ENCODE measurements at regions not wholly inside any gene's neighbourhood (a gene's known extent, or its start where the extent isn't known, plus 50 kb on each side); places are given as distances from the start of the nearest gene placed in this dataset.
A peak's percentile ranks its signal among the peaks of the same experiment; 100 is the strongest.

DNA sequence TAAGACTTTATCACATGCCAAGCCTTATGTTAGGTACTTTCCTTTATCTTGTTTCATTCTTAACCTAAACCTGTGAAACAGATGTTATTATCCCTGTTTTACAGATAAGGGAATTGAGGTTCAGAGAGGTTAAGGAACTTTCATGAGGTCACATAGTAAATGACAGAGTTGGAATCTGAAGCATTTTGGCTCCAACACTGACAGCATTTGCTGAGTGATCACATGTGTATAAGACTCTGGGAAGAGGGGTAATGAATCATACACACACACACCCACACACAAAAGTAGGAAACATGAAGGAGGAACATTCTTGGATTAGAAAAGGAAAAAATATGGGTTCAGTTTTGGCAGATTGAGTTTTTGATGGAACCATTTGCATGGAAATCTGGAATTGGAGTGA, 212.5 kb downstream of the GJA1 start:
- Histone ChIP-seq H2AFZ (ENCODE audit: low read length) (no peak overlapping the region), H3K4me1 (ENCODE audit: insufficient read depth, low read length, poor library complexity, severe bottlenecking) (peaks cover 61% of the 10 kb centered on the region), H3K9ac (ENCODE audit: low read depth, low read length, poor library complexity, severe bottlenecking) (no peak overlapping the region), H3K36me3 (ENCODE audit: insufficient read depth, low read length) (no peaks in the 10 kb centered on the region), H3K4me3 (ENCODE audit: low read length, poor library complexity, severe bottlenecking) (no peak overlapping the region), H3K9me2 (replicated peaks; ENCODE audit: low read depth, low read length) (no peaks in the 10 kb centered on the region), H3K4me2 (ENCODE audit: low read depth, low read length, poor library complexity, severe bottlenecking) (no peak overlapping the region), H3F3A (ENCODE audit: low read depth) (peaks cover 4% of the 10 kb centered on the region; the same call in 1 of the 2 replicates), H3K9me3 (ENCODE audit: insufficient read depth, low read depth, low read length) (peaks cover 3% of the 10 kb centered on the region), H3K79me2 (ENCODE audit: insufficient read depth, low read length) (no peaks in the 10 kb centered on the region), H3K27me3 (ENCODE audit: insufficient read depth, low read length, poor library complexity, severe bottlenecking) (no peaks in the 10 kb centered on the region), H4K20me1 (ENCODE audit: insufficient read depth, low read length, poor library complexity, severe bottlenecking) (no peaks in the 10 kb centered on the region)
- TF ChIP-seq, protein P1, sequence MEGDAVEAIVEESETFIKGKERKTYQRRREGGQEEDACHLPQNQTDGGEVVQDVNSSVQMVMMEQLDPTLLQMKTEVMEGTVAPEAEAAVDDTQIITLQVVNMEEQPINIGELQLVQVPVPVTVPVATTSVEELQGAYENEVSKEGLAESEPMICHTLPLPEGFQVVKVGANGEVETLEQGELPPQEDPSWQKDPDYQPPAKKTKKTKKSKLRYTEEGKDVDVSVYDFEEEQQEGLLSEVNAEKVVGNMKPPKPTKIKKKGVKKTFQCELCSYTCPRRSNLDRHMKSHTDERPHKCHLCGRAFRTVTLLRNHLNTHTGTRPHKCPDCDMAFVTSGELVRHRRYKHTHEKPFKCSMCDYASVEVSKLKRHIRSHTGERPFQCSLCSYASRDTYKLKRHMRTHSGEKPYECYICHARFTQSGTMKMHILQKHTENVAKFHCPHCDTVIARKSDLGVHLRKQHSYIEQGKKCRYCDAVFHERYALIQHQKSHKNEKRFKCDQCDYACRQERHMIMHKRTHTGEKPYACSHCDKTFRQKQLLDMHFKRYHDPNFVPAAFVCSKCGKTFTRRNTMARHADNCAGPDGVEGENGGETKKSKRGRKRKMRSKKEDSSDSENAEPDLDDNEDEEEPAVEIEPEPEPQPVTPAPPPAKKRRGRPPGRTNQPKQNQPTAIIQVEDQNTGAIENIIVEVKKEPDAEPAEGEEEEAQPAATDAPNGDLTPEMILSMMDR (conservative IDR thresholded peaks at IDR 0.05; ENCODE audit: low read length) = no peak
- no peak for TF ChIP-seq EZH2phosphoT487 (IDR thresholded peaks at IDR 0.05; ENCODE audit: borderline replicate concordance)

DNA sequence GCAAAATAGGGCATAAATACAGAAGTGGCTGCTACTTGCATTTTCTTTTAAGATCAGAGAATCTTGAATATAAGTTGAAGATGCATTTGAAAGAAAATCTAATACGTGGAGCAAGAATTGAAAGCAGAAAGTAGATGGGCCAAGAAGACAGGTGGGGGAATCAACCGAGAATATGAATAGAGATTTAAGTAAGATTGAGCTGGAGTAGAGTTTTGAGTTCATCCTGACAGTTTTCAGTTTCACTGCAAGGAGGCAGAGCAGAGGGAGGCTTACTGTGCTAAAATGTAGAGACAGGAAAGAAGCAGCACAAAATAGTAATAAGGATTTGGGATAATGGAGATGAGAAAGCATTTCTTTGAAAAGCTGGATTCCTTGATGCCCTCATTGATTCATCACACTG, 214.5 kb downstream of the GJA1 start:
- Histone ChIP-seq H3K27me3 (ENCODE audit: insufficient read depth, low read length, poor library complexity, severe bottlenecking) (no peaks in the 10 kb centered on the region), H3F3A (ENCODE audit: low read depth) (no peaks in the 10 kb centered on the region), H4K20me1 (ENCODE audit: insufficient read depth, low read length, poor library complexity, severe bottlenecking) (no peaks in the 10 kb centered on the region), H3K9me2 (replicated peaks; ENCODE audit: low read depth, low read length) (no peaks in the 10 kb centered on the region), H3K36me3 (ENCODE audit: insufficient read depth, low read length) (no peaks in the 10 kb centered on the region), H3K79me2 (ENCODE audit: insufficient read depth, low read length) (no peaks in the 10 kb centered on the region), H2AFZ (ENCODE audit: low read length) (peak overlapping the region; percentile 57), H3K4me1 (ENCODE audit: insufficient read depth, low read length, poor library complexity, severe bottlenecking) (peaks cover 62% of the 10 kb centered on the region), H3K4me3 (ENCODE audit: low read length, poor library complexity, severe bottlenecking) (no peak overlapping the region), H3K9me3 (ENCODE audit: insufficient read depth, low read depth, low read length) (no peaks in the 10 kb centered on the region), H3K4me2 (ENCODE audit: low read depth, low read length, poor library complexity, severe bottlenecking) (no peak overlapping the region), H3K9ac (ENCODE audit: low read depth, low read length, poor library complexity, severe bottlenecking) (no peak overlapping the region)
- TF ChIP-seq EZH2phosphoT487 (IDR thresholded peaks at IDR 0.05; ENCODE audit: borderline replicate concordance) = no peak
- TF ChIP-seq, protein P1 (conservative IDR thresholded peaks at IDR 0.05; ENCODE audit: low read length) = no peak

DNA sequence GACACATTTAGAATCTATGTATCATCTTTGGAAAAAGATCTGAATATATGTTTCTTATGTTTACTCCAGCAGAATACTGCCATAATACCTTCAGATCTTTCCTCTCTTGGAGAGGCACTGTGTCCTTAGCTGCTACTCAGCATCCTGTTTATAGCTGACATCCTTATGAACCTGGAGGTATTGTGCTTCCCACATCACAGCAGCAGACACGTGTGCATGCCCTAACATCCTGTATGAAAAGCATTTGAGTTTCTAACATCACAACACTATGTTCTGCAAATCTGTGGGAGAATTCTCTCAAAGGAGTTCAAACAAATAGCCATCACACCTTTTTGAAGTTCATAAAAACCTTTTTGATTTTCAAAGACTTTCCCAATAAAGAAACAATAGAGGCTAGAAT, 216.0 kb downstream of the GJA1 start:
- Histone ChIP-seq H2AFZ (ENCODE audit: low read length) (peak overlapping the region; percentile 71; the same call in 1 of the 2 replicates), H3K4me3 (ENCODE audit: low read length, poor library complexity, severe bottlenecking) (peak overlapping the region; percentile 54), H3F3A (ENCODE audit: low read depth) (no peaks in the 10 kb centered on the region), H3K79me2 (ENCODE audit: insufficient read depth, low read length) (no peaks in the 10 kb centered on the region), H3K36me3 (ENCODE audit: insufficient read depth, low read length) (no peaks in the 10 kb centered on the region), H3K9ac (ENCODE audit: low read depth, low read length, poor library complexity, severe bottlenecking) (peak overlapping the region; percentile 38), H3K9me3 (ENCODE audit: insufficient read depth, low read depth, low read length) (no peaks in the 10 kb centered on the region), H3K27me3 (ENCODE audit: insufficient read depth, low read length, poor library complexity, severe bottlenecking) (no peaks in the 10 kb centered on the region), H4K20me1 (ENCODE audit: insufficient read depth, low read length, poor library complexity, severe bottlenecking) (no peaks in the 10 kb centered on the region), H3K9me2 (replicated peaks; ENCODE audit: low read depth, low read length) (no peaks in the 10 kb centered on the region), H3K4me1 (ENCODE audit: insufficient read depth, low read length, poor library complexity, severe bottlenecking) (peaks cover 51% of the 10 kb centered on the region), H3K4me2 (ENCODE audit: low read depth, low read length, poor library complexity, severe bottlenecking) (peak overlapping the region; percentile 70)
- TF ChIP-seq EZH2phosphoT487 (IDR thresholded peaks at IDR 0.05; ENCODE audit: borderline replicate concordance) = no peak

DNA sequence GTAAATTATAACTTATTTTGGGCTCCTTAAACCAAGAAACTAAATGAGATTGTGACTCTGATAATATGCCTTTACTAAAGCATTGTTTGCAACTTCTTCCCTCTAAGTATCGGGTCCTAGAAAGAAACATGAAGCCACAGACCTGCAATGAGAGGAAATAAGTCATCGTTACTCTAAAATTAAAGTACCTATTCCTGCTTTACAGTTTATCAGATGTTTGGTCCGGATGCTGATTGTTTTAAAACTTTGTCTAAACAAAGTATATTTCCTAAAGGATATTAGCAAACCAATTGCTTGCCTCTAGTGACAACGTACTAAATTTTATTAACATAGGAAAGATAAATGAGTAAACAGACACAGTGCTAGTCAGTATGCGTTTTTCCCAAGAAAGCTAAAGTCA, 216.8 kb downstream of the GJA1 start:
- H3K4me3 ChIP-seq (ENCODE audit: low read length, poor library complexity, severe bottlenecking) = peak overlapping the region; percentile 54
- H3K4me2 ChIP-seq (ENCODE audit: low read depth, low read length, poor library complexity, severe bottlenecking) = peak overlapping the region; percentile 70
- no peaks in the 10 kb centered on the region for H4K20me1 ChIP-seq (ENCODE audit: insufficient read depth, low read length, poor library complexity, severe bottlenecking)
- no peaks in the 10 kb centered on the region for H3F3A ChIP-seq (ENCODE audit: low read depth)
- H3K27me3 ChIP-seq (ENCODE audit: insufficient read depth, low read length, poor library complexity, severe bottlenecking) = no peaks in the 10 kb centered on the region
- H3K9ac ChIP-seq (ENCODE audit: low read depth, low read length, poor library complexity, severe bottlenecking) = peak overlapping the region; percentile 38
- H2AFZ ChIP-seq (ENCODE audit: low read length) = peak overlapping the region; percentile 71
- no peaks in the 10 kb centered on the region for H3K79me2 ChIP-seq (ENCODE audit: insufficient read depth, low read length)
- no peaks in the 10 kb centered on the region for H3K9me3 ChIP-seq (ENCODE audit: insufficient read depth, low read depth, low read length)
- no peaks in the 10 kb centered on the region for H3K36me3 ChIP-seq (ENCODE audit: insufficient read depth, low read length)
- H3K9me2 ChIP-seq (replicated peaks; ENCODE audit: low read depth, low read length) = no peaks in the 10 kb centered on the region
- TF ChIP-seq, protein P1 (conservative IDR thresholded peaks at IDR 0.05; ENCODE audit: low read length) = no peak
- no peak for TF ChIP-seq EZH2phosphoT487 (IDR thresholded peaks at IDR 0.05; ENCODE audit: borderline replicate concordance)
- H3K4me1 ChIP-seq (ENCODE audit: insufficient read depth, low read length, poor library complexity, severe bottlenecking) = peaks cover 43% of the 10 kb centered on the region

Measured in Loucy (cell line).